ENCODE measurements at regions not wholly inside any gene's neighbourhood (a gene's known extent, or its start where the extent isn't known, plus 50 kb on each side); places are given as distances from the start of the nearest gene placed in this dataset.

DNA sequence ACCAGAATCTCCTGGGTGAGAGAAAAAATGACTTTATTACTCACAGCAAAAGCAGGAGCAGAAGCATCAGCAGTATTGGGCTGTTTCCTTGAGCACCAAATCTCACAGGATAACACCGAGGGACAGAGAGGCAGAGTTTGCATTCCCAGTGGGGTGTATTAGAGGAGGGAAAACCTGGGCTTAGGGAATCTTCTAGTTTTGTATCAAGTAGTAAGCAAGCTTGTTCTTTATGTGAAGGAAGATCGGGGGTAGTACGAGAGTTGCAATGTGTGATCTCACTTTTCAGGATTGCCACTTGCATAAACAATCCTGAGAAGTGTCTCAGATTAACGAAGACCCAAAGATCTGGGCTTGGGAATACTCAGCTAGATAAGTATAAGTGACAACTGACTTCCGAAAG is 1163.0 kb downstream of the TAF11L14 start:
- no peaks in the 10 kb centered on the region for H3K27me3 ChIP-seq (ENCODE audit: control insufficient read depth, extremely low read depth, insufficient read depth, low read length)
- no peaks in the 10 kb centered on the region for H3K79me2 ChIP-seq (ENCODE audit: control insufficient read depth, insufficient read depth, low read length)
- H3K27ac ChIP-seq (ENCODE audit: control insufficient read depth, insufficient read depth, low read length) = no peak overlapping the region
- no peaks in the 10 kb centered on the region for H3K9me3 ChIP-seq (ENCODE audit: control insufficient read depth, low read depth, low read length)
- TF ChIP-seq, protein P1, sequence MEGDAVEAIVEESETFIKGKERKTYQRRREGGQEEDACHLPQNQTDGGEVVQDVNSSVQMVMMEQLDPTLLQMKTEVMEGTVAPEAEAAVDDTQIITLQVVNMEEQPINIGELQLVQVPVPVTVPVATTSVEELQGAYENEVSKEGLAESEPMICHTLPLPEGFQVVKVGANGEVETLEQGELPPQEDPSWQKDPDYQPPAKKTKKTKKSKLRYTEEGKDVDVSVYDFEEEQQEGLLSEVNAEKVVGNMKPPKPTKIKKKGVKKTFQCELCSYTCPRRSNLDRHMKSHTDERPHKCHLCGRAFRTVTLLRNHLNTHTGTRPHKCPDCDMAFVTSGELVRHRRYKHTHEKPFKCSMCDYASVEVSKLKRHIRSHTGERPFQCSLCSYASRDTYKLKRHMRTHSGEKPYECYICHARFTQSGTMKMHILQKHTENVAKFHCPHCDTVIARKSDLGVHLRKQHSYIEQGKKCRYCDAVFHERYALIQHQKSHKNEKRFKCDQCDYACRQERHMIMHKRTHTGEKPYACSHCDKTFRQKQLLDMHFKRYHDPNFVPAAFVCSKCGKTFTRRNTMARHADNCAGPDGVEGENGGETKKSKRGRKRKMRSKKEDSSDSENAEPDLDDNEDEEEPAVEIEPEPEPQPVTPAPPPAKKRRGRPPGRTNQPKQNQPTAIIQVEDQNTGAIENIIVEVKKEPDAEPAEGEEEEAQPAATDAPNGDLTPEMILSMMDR (optimal IDR thresholded peaks at IDR 0.05 in 1 of 3, IDR thresholded peaks at IDR 0.05 in 1 of 3, conservative IDR thresholded peaks at IDR 0.05 in 1 of 3; ENCODE audit: extremely low read depth in 1 of 3, insufficient read depth in 2 of 3, low read length in 3 of 3) = no peak
- TF ChIP-seq EZH2 (IDR thresholded peaks at IDR 0.05; ENCODE audit: low read length) = no peak
- H3K36me3 ChIP-seq (ENCODE audit: control insufficient read depth in 2 of 2, extremely low read depth in 1 of 2, insufficient read depth in 2 of 2, low read length in 2 of 2) = no peaks in the 10 kb centered on the region
- dilution Hi-C loops (cut with MboI; ENCODE audit: extremely low pct_ligation_motif_present, low sequenced_read_pairs) = no loop called here
- H3K9ac ChIP-seq (ENCODE audit: control insufficient read depth, extremely low read depth, insufficient read depth, low read length) = no peak overlapping the region
- H3K9me1 ChIP-seq (ENCODE audit: control insufficient read depth, extremely low read depth, insufficient read depth, low read length) = no peaks in the 10 kb centered on the region
- no peaks in the 10 kb centered on the region for H4K20me1 ChIP-seq (ENCODE audit: control insufficient read depth, extremely low read depth, insufficient read depth, low read length)
- DNase-seq (ENCODE audit: low read depth, low spot score) = no peak
- H3K4me3 ChIP-seq (ENCODE audit: control insufficient read depth in 2 of 3, extremely low read depth in 1 of 3, insufficient read depth in 2 of 3, low read depth in 1 of 3, low read length in 3 of 3) = no peak overlapping the region
- no peak overlapping the region for H2AFZ ChIP-seq (ENCODE audit: control insufficient read depth, low read length)
- H3K4me1 ChIP-seq (ENCODE audit: control insufficient read depth, extremely low read depth, insufficient read depth, low read length) = peaks cover 7% of the 10 kb centered on the region
- H3K4me2 ChIP-seq (ENCODE audit: control insufficient read depth, extremely low read depth, insufficient read depth, low read depth, low read length) = no peak overlapping the region
- no peak for FAIRE-seq

DNA sequence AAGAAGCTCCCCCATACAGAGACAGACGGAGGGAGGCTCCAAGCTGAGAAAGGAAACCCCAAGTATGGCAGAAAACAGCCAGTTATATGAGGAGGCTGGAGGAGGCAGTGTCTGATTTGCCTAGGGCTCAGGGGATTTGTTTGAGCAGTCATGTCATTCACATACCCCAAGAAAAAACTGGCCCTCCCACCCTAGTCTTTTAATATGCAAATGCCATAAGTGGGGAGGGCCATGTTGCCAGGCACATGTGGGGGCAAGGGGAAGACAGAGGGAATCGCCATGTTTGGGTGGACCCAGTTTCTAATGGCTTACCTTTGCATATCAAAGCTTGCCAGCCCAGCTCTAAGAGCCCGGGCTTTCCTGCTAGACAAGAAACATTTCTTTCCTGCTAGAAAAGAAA is 1163.8 kb downstream of the TAF11L14 start:
- Histone ChIP-seq H3K36me3 (ENCODE audit: control insufficient read depth in 2 of 2, extremely low read depth in 1 of 2, insufficient read depth in 2 of 2, low read length in 2 of 2) (no peaks in the 10 kb centered on the region), H3K4me2 (ENCODE audit: control insufficient read depth, extremely low read depth, insufficient read depth, low read depth, low read length) (no peak overlapping the region), H3K4me1 (ENCODE audit: control insufficient read depth, extremely low read depth, insufficient read depth, low read length) (no peaks in the 10 kb centered on the region), H3K9me3 (ENCODE audit: control insufficient read depth, low read depth, low read length) (no peaks in the 10 kb centered on the region), H3K9me1 (ENCODE audit: control insufficient read depth, extremely low read depth, insufficient read depth, low read length) (no peaks in the 10 kb centered on the region), H3K9ac (ENCODE audit: control insufficient read depth, extremely low read depth, insufficient read depth, low read length) (no peak overlapping the region), H2AFZ (ENCODE audit: control insufficient read depth, low read length) (no peak overlapping the region), H3K4me3 (ENCODE audit: control insufficient read depth in 2 of 3, extremely low read depth in 1 of 3, insufficient read depth in 2 of 3, low read depth in 1 of 3, low read length in 3 of 3) (no peak overlapping the region), H3K27ac (ENCODE audit: control insufficient read depth, insufficient read depth, low read length) (no peak overlapping the region), H4K20me1 (ENCODE audit: control insufficient read depth, extremely low read depth, insufficient read depth, low read length) (no peaks in the 10 kb centered on the region), H3K27me3 (ENCODE audit: control insufficient read depth, extremely low read depth, insufficient read depth, low read length) (no peaks in the 10 kb centered on the region), H3K79me2 (ENCODE audit: control insufficient read depth, insufficient read depth, low read length) (no peaks in the 10 kb centered on the region)
- dilution Hi-C loops (cut with MboI; ENCODE audit: extremely low pct_ligation_motif_present, low sequenced_read_pairs) = no loop called here
- TF ChIP-seq EZH2 (IDR thresholded peaks at IDR 0.05; ENCODE audit: low read length) = no peak
- TF ChIP-seq, protein P1 (optimal IDR thresholded peaks at IDR 0.05 in 1 of 3, IDR thresholded peaks at IDR 0.05 in 1 of 3, conservative IDR thresholded peaks at IDR 0.05 in 1 of 3; ENCODE audit: extremely low read depth in 1 of 3, insufficient read depth in 2 of 3, low read length in 3 of 3) = no peak
- no peak for FAIRE-seq
- no peak for DNase-seq (ENCODE audit: low read depth, low spot score)
